ENCODE measurements at regions not wholly inside any gene's neighbourhood (a gene's known extent, or its start where the extent isn't known, plus 50 kb on each side); places are given as distances from the start of the nearest gene placed in this dataset.
"Not testable (repeated sequence)": the region's sequence is repeated elsewhere in the genome, so short reads cannot be mapped to it uniquely, and the experiment has no call there.

DNA sequence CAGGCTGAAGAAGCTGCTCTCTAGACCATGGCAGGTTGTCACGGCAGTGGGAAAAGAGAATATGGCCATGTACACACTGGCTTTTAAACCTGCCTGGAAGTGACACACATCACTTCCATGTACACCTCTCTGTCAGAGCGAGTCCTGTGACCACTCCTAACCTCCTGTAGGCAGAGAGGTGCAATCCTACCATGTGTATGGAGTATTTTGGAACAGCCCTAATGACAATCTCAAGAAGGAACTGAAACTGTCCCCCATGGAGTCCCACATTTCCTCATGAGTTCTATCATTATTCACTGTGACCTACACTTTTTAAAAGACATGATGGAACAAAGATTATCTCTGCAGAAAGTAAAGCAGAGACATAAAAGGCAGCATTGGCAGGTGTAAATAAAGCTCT, 153.4 kb upstream of the PFN2 start:
- Histone ChIP-seq H3K4me3 (ENCODE audit: control insufficient read depth in 2 of 3, extremely low read depth in 1 of 3, insufficient read depth in 2 of 3, low read depth in 1 of 3, low read length in 3 of 3) (no peak overlapping the region), H3K79me2 (ENCODE audit: control insufficient read depth, insufficient read depth, low read length) (no peaks in the 10 kb centered on the region), H4K20me1 (ENCODE audit: control insufficient read depth, extremely low read depth, insufficient read depth, low read length) (no peaks in the 10 kb centered on the region), H3K36me3 (ENCODE audit: control insufficient read depth in 2 of 2, extremely low read depth in 1 of 2, insufficient read depth in 2 of 2, low read length in 2 of 2) (no peaks in the 10 kb centered on the region), H3K27me3 (ENCODE audit: control insufficient read depth, extremely low read depth, insufficient read depth, low read length) (no peaks in the 10 kb centered on the region), H3K9ac (ENCODE audit: control insufficient read depth, extremely low read depth, insufficient read depth, low read length) (no peak overlapping the region), H3K4me1 (ENCODE audit: control insufficient read depth, extremely low read depth, insufficient read depth, low read length) (no peaks in the 10 kb centered on the region), H3K9me1 (ENCODE audit: control insufficient read depth, extremely low read depth, insufficient read depth, low read length) (no peaks in the 10 kb centered on the region), H3K27ac (ENCODE audit: control insufficient read depth, insufficient read depth, low read length) (no peak overlapping the region), H3K9me3 (ENCODE audit: control insufficient read depth, low read depth, low read length) (no peaks in the 10 kb centered on the region), H2AFZ (ENCODE audit: control insufficient read depth, low read length) (no peak overlapping the region), H3K4me2 (ENCODE audit: control insufficient read depth, extremely low read depth, insufficient read depth, low read depth, low read length) (no peak overlapping the region)
- TF ChIP-seq, protein P1, sequence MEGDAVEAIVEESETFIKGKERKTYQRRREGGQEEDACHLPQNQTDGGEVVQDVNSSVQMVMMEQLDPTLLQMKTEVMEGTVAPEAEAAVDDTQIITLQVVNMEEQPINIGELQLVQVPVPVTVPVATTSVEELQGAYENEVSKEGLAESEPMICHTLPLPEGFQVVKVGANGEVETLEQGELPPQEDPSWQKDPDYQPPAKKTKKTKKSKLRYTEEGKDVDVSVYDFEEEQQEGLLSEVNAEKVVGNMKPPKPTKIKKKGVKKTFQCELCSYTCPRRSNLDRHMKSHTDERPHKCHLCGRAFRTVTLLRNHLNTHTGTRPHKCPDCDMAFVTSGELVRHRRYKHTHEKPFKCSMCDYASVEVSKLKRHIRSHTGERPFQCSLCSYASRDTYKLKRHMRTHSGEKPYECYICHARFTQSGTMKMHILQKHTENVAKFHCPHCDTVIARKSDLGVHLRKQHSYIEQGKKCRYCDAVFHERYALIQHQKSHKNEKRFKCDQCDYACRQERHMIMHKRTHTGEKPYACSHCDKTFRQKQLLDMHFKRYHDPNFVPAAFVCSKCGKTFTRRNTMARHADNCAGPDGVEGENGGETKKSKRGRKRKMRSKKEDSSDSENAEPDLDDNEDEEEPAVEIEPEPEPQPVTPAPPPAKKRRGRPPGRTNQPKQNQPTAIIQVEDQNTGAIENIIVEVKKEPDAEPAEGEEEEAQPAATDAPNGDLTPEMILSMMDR (optimal IDR thresholded peaks at IDR 0.05 in 1 of 3, IDR thresholded peaks at IDR 0.05 in 1 of 3, conservative IDR thresholded peaks at IDR 0.05 in 1 of 3; ENCODE audit: extremely low read depth in 1 of 3, insufficient read depth in 2 of 3, low read length in 3 of 3): no peak
- no peak for TF ChIP-seq EZH2 (IDR thresholded peaks at IDR 0.05; ENCODE audit: low read length)
- dilution Hi-C loops (cut with MboI; ENCODE audit: extremely low pct_ligation_motif_present, low sequenced_read_pairs): no loop called here
- FAIRE-seq (peak; percentile 5), DNase-seq (ENCODE audit: low read depth, low spot score) (no peak)

DNA sequence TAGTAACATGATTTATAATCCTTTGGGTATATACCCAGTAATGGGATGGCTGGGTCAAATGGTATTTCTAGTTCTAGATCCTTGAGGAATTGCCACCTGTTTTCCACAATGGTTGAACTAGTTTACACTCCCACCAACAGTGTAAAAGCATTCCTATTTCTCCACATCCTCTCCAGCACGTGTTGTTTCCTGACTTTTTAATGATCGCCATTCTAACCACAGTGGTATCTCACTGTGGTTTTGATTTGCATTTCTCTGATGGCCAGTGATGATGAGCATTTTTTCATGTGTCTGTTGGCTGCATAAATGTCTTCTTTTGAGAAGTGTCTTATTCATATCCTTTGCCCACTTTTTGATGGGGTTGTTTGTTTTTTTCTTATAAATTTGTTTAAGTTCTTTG, 152.6 kb upstream of the PFN2 start:
- H3K9ac ChIP-seq (ENCODE audit: control insufficient read depth, extremely low read depth, insufficient read depth, low read length); H3K9me3 ChIP-seq (ENCODE audit: control insufficient read depth, low read depth, low read length); H3K79me2 ChIP-seq (ENCODE audit: control insufficient read depth, insufficient read depth, low read length); FAIRE-seq; H3K4me1 ChIP-seq (ENCODE audit: control insufficient read depth, extremely low read depth, insufficient read depth, low read length); H3K4me2 ChIP-seq (ENCODE audit: control insufficient read depth, extremely low read depth, insufficient read depth, low read depth, low read length); H4K20me1 ChIP-seq (ENCODE audit: control insufficient read depth, extremely low read depth, insufficient read depth, low read length); H3K27me3 ChIP-seq (ENCODE audit: control insufficient read depth, extremely low read depth, insufficient read depth, low read length); H3K27ac ChIP-seq (ENCODE audit: control insufficient read depth, insufficient read depth, low read length); DNase-seq (ENCODE audit: low read depth, low spot score); H3K9me1 ChIP-seq (ENCODE audit: control insufficient read depth, extremely low read depth, insufficient read depth, low read length); dilution Hi-C loops (cut with MboI; ENCODE audit: extremely low pct_ligation_motif_present, low sequenced_read_pairs); H3K4me3 ChIP-seq (ENCODE audit: control insufficient read depth in 2 of 3, extremely low read depth in 1 of 3, insufficient read depth in 2 of 3, low read depth in 1 of 3, low read length in 3 of 3); H2AFZ ChIP-seq (ENCODE audit: control insufficient read depth, low read length); H3K36me3 ChIP-seq (ENCODE audit: control insufficient read depth in 2 of 2, extremely low read depth in 1 of 2, insufficient read depth in 2 of 2, low read length in 2 of 2): not testable (repeated sequence)

DNA sequence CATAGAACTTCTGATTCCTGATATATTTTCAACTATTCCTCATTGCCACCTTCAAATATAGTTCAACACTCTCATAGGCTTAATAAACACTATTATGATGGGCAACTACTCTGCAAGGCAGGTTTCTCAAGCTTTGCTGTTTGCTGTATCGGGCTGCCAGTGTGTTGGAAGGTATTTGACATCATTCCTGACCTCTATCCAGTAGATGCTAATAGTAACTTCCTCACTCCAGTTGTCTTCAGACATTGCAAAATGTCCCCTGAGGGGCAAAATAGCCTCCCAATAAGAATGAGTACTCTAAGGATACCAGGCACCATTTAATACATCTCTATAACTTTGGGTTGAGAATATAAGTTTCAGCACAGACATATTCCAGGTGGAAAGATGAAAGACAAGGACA, 147.5 kb upstream of the PFN2 start:
- Histone ChIP-seq H3K4me1 (ENCODE audit: control insufficient read depth, extremely low read depth, insufficient read depth, low read length) (no peaks in the 10 kb centered on the region), H3K36me3 (ENCODE audit: control insufficient read depth in 2 of 2, extremely low read depth in 1 of 2, insufficient read depth in 2 of 2, low read length in 2 of 2) (no peaks in the 10 kb centered on the region), H3K27ac (ENCODE audit: control insufficient read depth, insufficient read depth, low read length) (no peak overlapping the region), H3K4me3 (ENCODE audit: control insufficient read depth in 2 of 3, extremely low read depth in 1 of 3, insufficient read depth in 2 of 3, low read depth in 1 of 3, low read length in 3 of 3) (no peak overlapping the region), H2AFZ (ENCODE audit: control insufficient read depth, low read length) (no peak overlapping the region), H3K4me2 (ENCODE audit: control insufficient read depth, extremely low read depth, insufficient read depth, low read depth, low read length) (no peak overlapping the region), H4K20me1 (ENCODE audit: control insufficient read depth, extremely low read depth, insufficient read depth, low read length) (no peaks in the 10 kb centered on the region), H3K27me3 (ENCODE audit: control insufficient read depth, extremely low read depth, insufficient read depth, low read length) (peaks cover 5% of the 10 kb centered on the region), H3K79me2 (ENCODE audit: control insufficient read depth, insufficient read depth, low read length) (no peaks in the 10 kb centered on the region), H3K9me1 (ENCODE audit: control insufficient read depth, extremely low read depth, insufficient read depth, low read length) (no peaks in the 10 kb centered on the region), H3K9ac (ENCODE audit: control insufficient read depth, extremely low read depth, insufficient read depth, low read length) (no peak overlapping the region), H3K9me3 (ENCODE audit: control insufficient read depth, low read depth, low read length) (no peaks in the 10 kb centered on the region)
- DNase-seq (ENCODE audit: low read depth, low spot score) (no peak), FAIRE-seq (no peak)
- dilution Hi-C loops (cut with MboI; ENCODE audit: extremely low pct_ligation_motif_present, low sequenced_read_pairs): no loop called here
- TF ChIP-seq EZH2 (IDR thresholded peaks at IDR 0.05; ENCODE audit: low read length): no peak
- TF ChIP-seq, protein P1 (optimal IDR thresholded peaks at IDR 0.05 in 1 of 3, IDR thresholded peaks at IDR 0.05 in 1 of 3, conservative IDR thresholded peaks at IDR 0.05 in 1 of 3; ENCODE audit: extremely low read depth in 1 of 3, insufficient read depth in 2 of 3, low read length in 3 of 3): no peak
